Uterus (tissue), 3 donors: ENCODE measurements at regions not wholly inside any gene's neighbourhood (a gene's known extent, or its start where the extent isn't known, plus 50 kb on each side); places are given as distances from the start of the nearest gene placed in this dataset.
A peak's percentile ranks its signal among the peaks of the same experiment; 100 is the strongest.

ENCODE experiments used
- DNase-seq, 2 donors: peaks; one replicate each; pipeline ENCODE4 v3.0.0-alpha.2; 2019 to 2020
- H3K27ac ChIP-seq, 2 donors: fragments of 200-600 bp; sonication (generic); 1 replicate in 1 of 2; 2 replicates in 1 of 2; pipeline ENCODE4 v1.5.1; 2016 to 2018
- H3K27me3 ChIP-seq, 2 donors: fragments of 200-600 bp; sonication (generic); one replicate each; pipeline ENCODE4 v1.5.1; 2018 to 2019; ENCODE audit warnings: control low read depth in 1 of 2
- H3K36me3 ChIP-seq, 2 donors: fragments of 200-600 bp; sonication (generic); one replicate each; pipeline ENCODE4 v1.5.1; 2019; ENCODE audit warnings: control low read depth in 1 of 2
- H3K4me1 ChIP-seq, 2 donors: fragments of 200-600 bp; sonication (generic); one replicate each; pipeline ENCODE4 v1.5.1; 2018 to 2019; ENCODE audit warnings: control low read depth in 1 of 2
- H3K4me3 ChIP-seq, 2 donors: fragments of 200-600 bp; sonication (generic); 1 replicate in 1 of 2; 2 replicates in 1 of 2; pipeline ENCODE4 v1.5.1; 2018 to 2019; ENCODE audit warnings: mild to moderate bottlenecking in 1 of 2
- H3K9me3 ChIP-seq, 2 donors: fragments of 200-600 bp; sonication (generic); one replicate each; pipeline ENCODE4 v1.5.1; 2019; ENCODE audit warnings: control low read depth in 1 of 2
- POLR2A ChIP-seq, 2 donors: fragments of 450-650 bp; IDR thresholded peaks; one replicate each; pipeline ENCODE4 v1.6.1; 2016; ENCODE audit warnings: antibody characterized with exemption in 2 of 2, mild to moderate bottlenecking in 1 of 2, moderate library complexity in 1 of 2
- intact Hi-C: fragments of 100-400 bp; cut with DNase I; formaldehyde crosslinking; loops from one replicate; pipeline ENCODE4 v1.15.1; 2023; ENCODE audit warnings: low total_unique reads
- TF ChIP-seq, protein P1 (sequence below), 4 experiments: fragments of 200-600 bp in 2 of 4; fragments of 450-650 bp in 2 of 4; sonication (generic) in 2 of 4; IDR thresholded peaks; one replicate each; pipeline ENCODE4 v1.5.1; 2016 to 2019; ENCODE audit warnings: antibody characterized with exemption in 4 of 4, mild to moderate bottlenecking in 2 of 4, moderate library complexity in 1 of 4
- donor health status: DM: yes; HTN: yes; CAD: no.

DNA sequence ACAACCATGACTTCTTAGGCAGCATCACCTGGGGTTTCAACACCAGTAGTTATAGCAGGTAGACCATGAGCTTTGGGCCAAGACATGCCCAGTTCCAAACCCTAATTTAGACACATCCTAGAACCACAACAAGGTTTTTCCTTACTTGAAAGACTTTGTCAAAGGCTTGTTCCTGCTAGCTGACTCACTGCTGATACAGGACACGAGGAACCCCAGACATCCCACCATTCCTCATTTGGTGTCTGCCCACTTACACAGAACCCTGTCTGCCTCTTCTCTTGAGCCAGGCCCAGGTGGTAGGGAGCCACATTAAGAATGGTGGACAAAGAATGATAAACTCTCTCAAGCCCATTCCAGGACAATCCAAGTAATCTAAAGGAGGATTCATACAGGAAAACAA lies 109.0 kb downstream of the CCDC71L start:
- Histone ChIP-seq H3K4me1 (no peaks in the 10 kb centered on the region), H3K9me3 (no peaks in the 10 kb centered on the region), H3K27me3 (no peaks in the 10 kb centered on the region), H3K4me3 (no peak overlapping the region), H3K36me3 (no peaks in the 10 kb centered on the region), H3K27ac (no peak overlapping the region)
- TF ChIP-seq, protein P1, sequence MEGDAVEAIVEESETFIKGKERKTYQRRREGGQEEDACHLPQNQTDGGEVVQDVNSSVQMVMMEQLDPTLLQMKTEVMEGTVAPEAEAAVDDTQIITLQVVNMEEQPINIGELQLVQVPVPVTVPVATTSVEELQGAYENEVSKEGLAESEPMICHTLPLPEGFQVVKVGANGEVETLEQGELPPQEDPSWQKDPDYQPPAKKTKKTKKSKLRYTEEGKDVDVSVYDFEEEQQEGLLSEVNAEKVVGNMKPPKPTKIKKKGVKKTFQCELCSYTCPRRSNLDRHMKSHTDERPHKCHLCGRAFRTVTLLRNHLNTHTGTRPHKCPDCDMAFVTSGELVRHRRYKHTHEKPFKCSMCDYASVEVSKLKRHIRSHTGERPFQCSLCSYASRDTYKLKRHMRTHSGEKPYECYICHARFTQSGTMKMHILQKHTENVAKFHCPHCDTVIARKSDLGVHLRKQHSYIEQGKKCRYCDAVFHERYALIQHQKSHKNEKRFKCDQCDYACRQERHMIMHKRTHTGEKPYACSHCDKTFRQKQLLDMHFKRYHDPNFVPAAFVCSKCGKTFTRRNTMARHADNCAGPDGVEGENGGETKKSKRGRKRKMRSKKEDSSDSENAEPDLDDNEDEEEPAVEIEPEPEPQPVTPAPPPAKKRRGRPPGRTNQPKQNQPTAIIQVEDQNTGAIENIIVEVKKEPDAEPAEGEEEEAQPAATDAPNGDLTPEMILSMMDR (IDR thresholded peaks at IDR 0.05): no peak
- no peak for TF ChIP-seq POLR2A (IDR thresholded peaks at IDR 0.05)
- DNase-seq: no peak
- intact Hi-C loops: no loop called here

DNA sequence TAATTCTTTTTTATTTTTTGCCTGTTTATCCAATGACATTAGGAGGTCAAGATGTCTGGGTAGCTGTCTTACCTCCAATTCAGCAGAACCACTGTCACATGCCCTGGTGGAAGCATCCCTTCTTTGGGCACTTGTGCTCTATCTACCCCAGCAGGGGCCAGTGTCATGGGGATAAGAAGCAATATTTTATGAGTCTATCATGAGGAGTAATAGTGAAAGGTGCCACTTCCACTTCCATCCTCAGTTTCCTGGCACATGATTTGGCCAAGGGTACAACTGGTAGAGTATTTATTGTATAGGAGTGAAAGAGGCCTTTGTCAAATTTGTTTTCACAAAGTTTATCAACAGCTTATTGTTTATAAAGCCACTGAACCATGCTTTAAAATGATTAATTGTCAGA lies 112.5 kb downstream of the CCDC71L start:
- Histone ChIP-seq H3K4me3 (no peak overlapping the region), H3K9me3 (no peaks in the 10 kb centered on the region), H3K27ac (no peak overlapping the region), H3K27me3 (no peaks in the 10 kb centered on the region), H3K4me1 (no peaks in the 10 kb centered on the region), H3K36me3 (no peaks in the 10 kb centered on the region)
- intact Hi-C loops: no loop called here
- DNase-seq: no peak
- no peak for TF ChIP-seq POLR2A (IDR thresholded peaks at IDR 0.05)
- TF ChIP-seq, protein P1 (IDR thresholded peaks at IDR 0.05): no peak

DNA sequence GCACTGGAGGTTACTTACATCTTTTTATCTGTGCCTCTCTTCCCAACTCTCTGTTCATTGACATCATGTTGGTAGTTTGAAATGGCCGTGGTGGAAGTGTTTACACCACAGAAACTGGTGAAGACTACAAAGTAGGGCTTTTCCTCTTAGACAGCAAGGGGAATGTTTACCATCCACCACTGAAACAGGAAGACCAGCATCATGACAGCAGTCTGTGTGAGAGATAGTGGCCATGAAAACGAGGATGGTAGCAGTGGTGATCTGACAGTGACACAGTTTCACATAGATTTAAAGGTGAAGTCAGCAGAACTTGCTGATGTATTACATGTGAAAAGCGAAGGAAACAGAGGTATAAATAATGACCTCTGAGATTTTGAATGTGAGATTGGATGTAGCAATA lies 115.7 kb downstream of the CCDC71L start:
- Histone ChIP-seq H3K9me3 (no peaks in the 10 kb centered on the region), H3K27me3 (no peaks in the 10 kb centered on the region), H3K36me3 (no peaks in the 10 kb centered on the region), H3K4me1 (no peaks in the 10 kb centered on the region), H3K4me3 (no peak overlapping the region), H3K27ac (no peak overlapping the region)
- no peak for DNase-seq
- intact Hi-C loops: no loop called here
- TF ChIP-seq, protein P1 (IDR thresholded peaks at IDR 0.05): no peak
- no peak for TF ChIP-seq POLR2A (IDR thresholded peaks at IDR 0.05)

DNA sequence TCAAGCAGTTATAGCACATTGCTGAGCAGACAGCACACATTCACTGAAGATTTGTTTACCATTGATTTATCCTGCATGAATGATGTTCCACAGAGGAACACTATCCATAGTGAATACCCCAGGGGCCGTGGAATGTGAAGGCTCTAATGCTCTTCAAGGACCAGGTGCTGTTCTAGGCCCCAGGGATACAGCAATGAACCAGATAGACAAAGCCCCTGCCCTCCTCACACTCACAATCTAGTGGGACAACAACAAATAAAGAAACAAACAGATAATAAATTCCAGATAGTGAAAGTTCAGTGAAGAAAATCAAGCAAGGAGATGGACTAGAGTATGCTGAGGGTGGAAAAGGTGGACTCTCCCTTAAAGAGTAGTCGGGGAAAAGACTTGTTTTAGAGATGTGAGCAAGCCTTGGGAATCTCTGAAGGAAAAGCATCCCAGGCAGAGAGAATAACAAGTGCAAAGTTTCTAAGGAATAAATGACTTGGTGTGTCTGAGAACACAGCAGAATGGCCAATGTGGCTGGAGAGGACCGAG lies 117.7 kb downstream of the CCDC71L start:
- Histone ChIP-seq H3K4me3 (no peak overlapping the region), H3K9me3 (no peaks in the 10 kb centered on the region), H3K4me1 (no peaks in the 10 kb centered on the region), H3K27me3 (no peaks in the 10 kb centered on the region), H3K36me3 (no peaks in the 10 kb centered on the region), H3K27ac (peak overlapping the region; percentile 82 to 83)
- intact Hi-C loops: no loop called here
- no peak for DNase-seq
- TF ChIP-seq, protein P1 (IDR thresholded peaks at IDR 0.05): no peak

DNA sequence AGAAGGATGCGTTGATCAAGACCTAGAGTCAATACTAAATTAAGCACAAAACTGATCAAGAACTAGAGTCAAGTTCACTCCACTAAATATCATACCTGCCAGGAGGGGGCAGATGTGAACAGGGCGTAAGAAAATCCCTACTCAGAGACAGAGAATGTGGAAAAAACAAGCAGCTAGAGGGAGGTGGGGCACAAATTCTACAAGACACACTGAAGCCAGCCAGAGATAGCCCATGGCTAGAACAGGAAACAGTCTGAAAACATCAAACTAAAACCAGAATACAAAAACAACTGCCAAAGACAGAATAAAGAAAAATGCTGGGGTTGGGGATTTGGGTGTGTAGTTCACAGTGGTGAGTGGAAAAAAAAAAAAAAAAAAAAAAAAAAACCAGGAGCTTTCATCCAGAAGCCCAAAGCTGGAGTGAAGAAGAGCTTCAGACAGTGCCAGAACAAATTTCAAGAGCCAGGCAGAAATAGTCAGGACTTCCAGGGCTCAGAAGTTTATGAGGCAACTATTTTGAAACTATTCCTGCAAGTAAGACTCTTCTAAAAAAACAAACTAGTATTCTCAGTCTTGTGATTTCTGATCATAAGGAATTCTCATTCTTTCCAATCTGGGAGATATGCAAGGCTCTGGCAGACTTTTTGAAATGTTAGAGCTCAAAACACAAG lies 118.3 kb downstream of the CCDC71L start:
- H3K27ac ChIP-seq: peak overlapping the region; percentile 82 to 83
- H3K9me3 ChIP-seq: no peaks in the 10 kb centered on the region
- intact Hi-C loops: no loop called here
- H3K4me3 ChIP-seq: no peak overlapping the region
- H3K4me1 ChIP-seq: no peaks in the 10 kb centered on the region
- peak; percentile 48 to 72 for DNase-seq
- H3K36me3 ChIP-seq: no peaks in the 10 kb centered on the region
- no peaks in the 10 kb centered on the region for H3K27me3 ChIP-seq
- no peak for TF ChIP-seq POLR2A (IDR thresholded peaks at IDR 0.05)
- TF ChIP-seq, protein P1 (IDR thresholded peaks at IDR 0.05): peak; percentile 53 to 68 (median 60)
